GM23248 (cell line): ENCODE measurements at regions not wholly inside any gene's neighbourhood (a gene's known extent, or its start where the extent isn't known, plus 50 kb on each side); places are given as distances from the start of the nearest gene placed in this dataset.

Experiments
- DNase-seq: peaks from one replicate; pipeline ENCODE4 v3.0.0-alpha.2; 2015
- H2AFZ ChIP-seq: fragments of 200-600 bp; sonication (generic); 2 replicates; pipeline ENCODE4 v1.6.1; 2016; ENCODE audit warnings: antibody characterized with exemption
- H3F3A ChIP-seq: fragments of 200-600 bp; sonication (generic); 2 replicates; pipeline ENCODE4 v1.6.1; 2016; ENCODE audit warnings: mild to moderate bottlenecking, antibody characterized with exemption, mixed run types; ENCODE audit not compliant: insufficient read depth
- H3K27ac ChIP-seq: fragments of 200-600 bp; sonication (generic); 2 replicates; pipeline ENCODE4 v1.5.1; 2016; ENCODE audit warnings: mild to moderate bottlenecking
- H3K27me3 ChIP-seq: fragments of 200-600 bp; sonication (generic); replicated peaks from 2 replicates; pipeline ENCODE4 v1.6.1; 2016; ENCODE audit warnings: mild to moderate bottlenecking; ENCODE audit not compliant: insufficient read depth
- H3K36me3 ChIP-seq: fragments of 200-600 bp; sonication (generic); 2 replicates; pipeline ENCODE4 v1.6.1; 2016; ENCODE audit warnings: low read depth, mild to moderate bottlenecking
- H3K4me1 ChIP-seq: fragments of 200-600 bp; sonication (generic); 2 replicates; pipeline ENCODE4 v1.6.1; 2016; ENCODE audit warnings: mild to moderate bottlenecking; ENCODE audit not compliant: insufficient read depth
- H3K4me2 ChIP-seq: fragments of 200-600 bp; sonication (generic); one replicate; pipeline ENCODE4 v1.6.1; 2016; ENCODE audit warnings: mild to moderate bottlenecking; ENCODE audit not compliant: unreplicated experiment
- H3K4me3 ChIP-seq: fragments of 200-600 bp; sonication (generic); 2 replicates; pipeline ENCODE4 v1.5.1; 2016; ENCODE audit warnings: mild to moderate bottlenecking
- H3K79me2 ChIP-seq: fragments of 200-600 bp; sonication (generic); 2 replicates; pipeline ENCODE4 v1.6.1; 2016; ENCODE audit warnings: mild to moderate bottlenecking; ENCODE audit not compliant: insufficient read depth
- H3K9ac ChIP-seq: fragments of 200-600 bp; sonication (generic); 2 replicates; pipeline ENCODE4 v1.6.1; 2016; ENCODE audit warnings: mild to moderate bottlenecking
- H3K9me2 ChIP-seq: fragments of 200-600 bp; sonication (generic); 2 replicates; pipeline ENCODE4 v1.6.1; 2016; ENCODE audit warnings: mixed run types, mild to moderate bottlenecking, moderate library complexity; ENCODE audit not compliant: insufficient read depth
- H3K9me3 ChIP-seq: fragments of 200-600 bp; sonication (generic); one replicate; pipeline ENCODE4 v1.6.1; 2017; ENCODE audit warnings: low read depth
- H4K20me1 ChIP-seq: fragments of 200-600 bp; sonication (generic); 2 replicates; pipeline ENCODE4 v1.6.0; 2016; ENCODE audit not compliant: insufficient read depth
- EZH2 ChIP-seq: fragments of 200-600 bp; sonication (generic); IDR thresholded peaks from 2 replicates; pipeline ENCODE4 v1.6.1; 2018; ENCODE audit warnings: antibody characterized with exemption, mild to moderate bottlenecking; ENCODE audit not compliant: insufficient read depth, poor library complexity, severe bottlenecking
- EZH2phosphoT487 ChIP-seq: fragments of 200-600 bp; sonication (generic); IDR thresholded peaks from 2 replicates; pipeline ENCODE4 v1.6.1; 2018; ENCODE audit warnings: antibody characterized with exemption, moderate library complexity, mild to moderate bottlenecking, low read depth; ENCODE audit not compliant: insufficient read depth
- WGBS, 2 experiments: methylation state at CpG; one replicate each; pipeline ENCODE4 v1.1.6; 2015 to 2017; ENCODE audit warnings: low lambda C conversion rate in 2 of 2, low coverage in 1 of 2; ENCODE audit errors: missing lambda C conversion rate in 2 of 2; 5-methylcytosine and 5-hydroxymethylcytosine counted together
- in situ Hi-C: fragments of 300-500 bp; cut with MboI; formaldehyde crosslinking; loops from 2 replicates; pipeline ENCODE4 v1.15.0; 2020

- TF ChIP-seq EZH2phosphoT487: no peak
- TF ChIP-seq EZH2: no peak
- Histone ChIP-seq H3F3A (no peaks in the 10 kb centered on the region), H3K4me3 (no peak overlapping the region), H3K9me2 (no peaks in the 10 kb centered on the region), H3K9me3 (no peaks in the 10 kb centered on the region), H3K4me1 (no peaks in the 10 kb centered on the region), H3K79me2 (no peaks in the 10 kb centered on the region), H3K9ac (no peak overlapping the region), H3K27me3 (peaks cover 3% of the 10 kb centered on the region; the same call in 1 of the 2 replicates), H3K4me2 (no peak overlapping the region), H3K36me3 (no peaks in the 10 kb centered on the region), H2AFZ (no peak overlapping the region), H4K20me1 (no peaks in the 10 kb centered on the region), H3K27ac (no peak overlapping the region)
- WGBS, 2 experiments: 40 to 42% methylated on average over 3 of the region's 3 CpGs
- DNase-seq: peak; percentile 2
- in situ Hi-C loops: no loop called here
Observed at GRCh38 chr3:158961911-158962310, 160.1 kb downstream of the MFSD1 start.

GRCh38 chr3:158970006-158970405 lies 168.2 kb downstream of the MFSD1 start:
- TF ChIP-seq EZH2phosphoT487 (no peak), EZH2 (no peak)
- no peaks in the 10 kb centered on the region for H4K20me1 ChIP-seq
- in situ Hi-C loops: no loop called here

GRCh38 chr3:158974904-158975303 lies 173.1 kb downstream of the MFSD1 start:
- no peak overlapping the region for H3K27ac ChIP-seq
- H3K4me2 ChIP-seq: no peak overlapping the region
- 48 to 75% methylated on average over 1 of the region's 1 CpG for WGBS, 2 experiments
- DNase-seq: no peak
- TF ChIP-seq EZH2 (no peak), EZH2phosphoT487 (no peak)
- no peaks in the 10 kb centered on the region for H3K4me1 ChIP-seq
- no peaks in the 10 kb centered on the region for H3K79me2 ChIP-seq
- no peak overlapping the region for H3K4me3 ChIP-seq
- no peak overlapping the region for H3K9ac ChIP-seq
- H3F3A ChIP-seq: no peaks in the 10 kb centered on the region
- peaks cover 3% of the 10 kb centered on the region; the same call in 1 of the 2 replicates for H3K9me2 ChIP-seq
- in situ Hi-C loops: no loop called here
- H2AFZ ChIP-seq: no peak overlapping the region
- H3K27me3 ChIP-seq: no peaks in the 10 kb centered on the region
- no peaks in the 10 kb centered on the region for H3K9me3 ChIP-seq
- H4K20me1 ChIP-seq: no peaks in the 10 kb centered on the region
- no peaks in the 10 kb centered on the region for H3K36me3 ChIP-seq

More at GRCh38 chr3:158970006-158970405, 168.2 kb downstream of the MFSD1 start:
- Histone ChIP-seq H3K9me2 (peaks cover 3% of the 10 kb centered on the region; the same call in 1 of the 2 replicates), H3K4me3 (no peak overlapping the region), H2AFZ (no peak overlapping the region), H3K27me3 (no peaks in the 10 kb centered on the region), H3K36me3 (no peaks in the 10 kb centered on the region), H3K4me1 (no peaks in the 10 kb centered on the region), H3K4me2 (no peak overlapping the region), H3K9me3 (no peaks in the 10 kb centered on the region), H3K9ac (no peak overlapping the region), H3K79me2 (no peaks in the 10 kb centered on the region), H3F3A (no peaks in the 10 kb centered on the region), H3K27ac (no peak overlapping the region)
- WGBS, 2 experiments: 73 to 75% methylated on average over 2 of the region's 2 CpGs
- no peak for DNase-seq

- 88 to 98% methylated on average over 2 of the region's 2 CpGs for WGBS, 2 experiments
- in situ Hi-C loops: no loop called here
Observed at GRCh38 chr3:158976966-158977365, 175.1 kb downstream of the MFSD1 start.

GRCh38 chr3:158977497-158977896 lies 175.6 kb downstream of the MFSD1 start:
- Histone ChIP-seq H3K36me3 (no peaks in the 10 kb centered on the region), H3K9me3 (no peaks in the 10 kb centered on the region), H3K9ac (no peak overlapping the region), H3K4me1 (no peaks in the 10 kb centered on the region), H3F3A (no peaks in the 10 kb centered on the region), H3K4me2 (no peak overlapping the region), H4K20me1 (no peaks in the 10 kb centered on the region), H3K27me3 (no peaks in the 10 kb centered on the region), H3K27ac (no peak overlapping the region), H2AFZ (no peak overlapping the region), H3K4me3 (no peak overlapping the region), H3K79me2 (no peaks in the 10 kb centered on the region), H3K9me2 (no peaks in the 10 kb centered on the region)
- TF ChIP-seq EZH2: no peak
- no peak for TF ChIP-seq EZH2phosphoT487
- DNase-seq: no peak
- WGBS, 2 experiments: 54 to 60% methylated on average over 4 of the region's 4 CpGs
- in situ Hi-C loops: no loop called here

More at GRCh38 chr3:158976966-158977365, 175.1 kb downstream of the MFSD1 start:
- DNase-seq: no peak
- no peak overlapping the region for H3K9ac ChIP-seq
- H3K9me3 ChIP-seq: no peaks in the 10 kb centered on the region
- H3K9me2 ChIP-seq: peaks cover 3% of the 10 kb centered on the region; the same call in 1 of the 2 replicates
- H3K27me3 ChIP-seq: no peaks in the 10 kb centered on the region
- TF ChIP-seq EZH2phosphoT487: no peak
- no peak for TF ChIP-seq EZH2
- H3K4me1 ChIP-seq: no peaks in the 10 kb centered on the region
- no peaks in the 10 kb centered on the region for H3K36me3 ChIP-seq
- no peaks in the 10 kb centered on the region for H4K20me1 ChIP-seq
- no peak overlapping the region for H3K4me3 ChIP-seq
- no peak overlapping the region for H3K27ac ChIP-seq
- H3K79me2 ChIP-seq: no peaks in the 10 kb centered on the region
- H3K4me2 ChIP-seq: no peak overlapping the region
- H3F3A ChIP-seq: no peaks in the 10 kb centered on the region
- H2AFZ ChIP-seq: no peak overlapping the region
